IMR-90 (cell line): ENCODE measurements at regions not wholly inside any gene's neighbourhood (a gene's known extent, or its start where the extent isn't known, plus 50 kb on each side); places are given as distances from the start of the nearest gene placed in this dataset.

ENCODE experiments used
- ATAC-seq: fragments of 200-7000 bp; cut with Tn5 transposase; 2 replicates; pipeline ENCODE4 v1.9.1; 2020; ENCODE audit warnings: low read depth, mild to moderate bottlenecking, moderate library complexity
- BruUV-seq: library from RNA; stranded (reverse); fragments of 400-500 nt; replicated peaks from 2 replicates; lab custom pipeline; 2021; lab: Mats Ljungman, UMichigan
- CTCF ChIA-PET: fragments of 300-600 bp; formaldehyde crosslinking; extraction: SDS; loops from one replicate; lab custom pipeline; 2021; ENCODE audit warnings: antibody characterized with exemption; lab: Yijun Ruan, JAX
- POLR2A ChIA-PET: fragments of 300-600 bp; sonication (Branson Sonifier 250); formaldehyde crosslinking; loops from one replicate; lab custom pipeline; 2022; ENCODE audit warnings: antibody characterized with exemption; ENCODE audit not compliant: unreplicated experiment; lab: Charles Lee
- DNase-seq: peaks from one replicate; pipeline ENCODE4 v3.0.0; 2013
- H2AFZ ChIP-seq: replicated peaks from 2 replicates; pipeline ENCODE3; 2013; ENCODE audit warnings: low read length, mild to moderate bottlenecking; ENCODE audit not compliant: poor library complexity
- H2AK5ac ChIP-seq: 2 replicates; pipeline ENCODE4 v1.6.1; 2013; ENCODE audit warnings: low read depth, low read length, inconsistent platforms
- H2AK9ac ChIP-seq: replicated peaks from 2 replicates; pipeline ENCODE3; 2013; ENCODE audit warnings: mild to moderate bottlenecking, low read depth, low read length, moderate library complexity; ENCODE audit not compliant: poor library complexity
- H2BK120ac ChIP-seq: 2 replicates; pipeline ENCODE4 v1.6.1; 2013; ENCODE audit warnings: low read depth, low read length, inconsistent platforms
- H2BK15ac ChIP-seq: 3 replicates; pipeline ENCODE4 v1.6.1; 2013; ENCODE audit warnings: low read depth, low read length, inconsistent platforms
- H2BK20ac ChIP-seq: 2 replicates; pipeline ENCODE4 v1.6.1; 2013; ENCODE audit warnings: low read depth, mild to moderate bottlenecking, inconsistent platforms, low read length, moderate library complexity
- H2BK5ac ChIP-seq: 2 replicates; pipeline ENCODE4 v1.6.1; 2013; ENCODE audit warnings: mild to moderate bottlenecking, low read depth, low read length, inconsistent platforms; ENCODE audit not compliant: poor library complexity, severe bottlenecking
- H3K14ac ChIP-seq: replicated peaks from 2 replicates; pipeline ENCODE4 v1.6.1; 2013; ENCODE audit warnings: low read depth, low read length, inconsistent platforms
- H3K18ac ChIP-seq: 2 replicates; pipeline ENCODE4 v1.6.1; 2013; ENCODE audit warnings: low read depth, low read length, control low read depth
- H3K23ac ChIP-seq: 2 replicates; pipeline ENCODE4 v1.6.1; 2013; ENCODE audit warnings: low read depth, low read length, inconsistent platforms
- H3K27ac ChIP-seq: 2 replicates; pipeline ENCODE4 v1.5.1; 2013; ENCODE audit warnings: mild to moderate bottlenecking, control low read depth, low read length; ENCODE audit not compliant: insufficient read depth
- H3K27me3 ChIP-seq: 2 replicates; pipeline ENCODE4 v1.6.1; 2013; ENCODE audit warnings: low read length; ENCODE audit not compliant: control insufficient read depth, insufficient read depth
- H3K36me3 ChIP-seq: 2 replicates; pipeline ENCODE4 v1.6.1; 2013; ENCODE audit warnings: low read length, mixed read lengths; ENCODE audit not compliant: control insufficient read depth, insufficient read depth
- H3K4ac ChIP-seq: 2 replicates; pipeline ENCODE4 v1.6.1; 2013; ENCODE audit warnings: low read depth, low read length, inconsistent platforms
- H3K4me1 ChIP-seq: 2 replicates; pipeline ENCODE4 v1.6.1; 2013; ENCODE audit warnings: low read length, mixed read lengths; ENCODE audit not compliant: control insufficient read depth, insufficient read depth
- H3K4me2 ChIP-seq: 2 replicates; pipeline ENCODE4 v1.6.1; 2013; ENCODE audit warnings: low read depth, mild to moderate bottlenecking, control low read depth, low read length, moderate library complexity
- H3K4me3 ChIP-seq: 2 replicates; pipeline ENCODE4 v1.5.1; 2013; ENCODE audit warnings: low read depth, mild to moderate bottlenecking, control low read depth, low read length, moderate library complexity; ENCODE audit not compliant: insufficient read depth
- H3K56ac ChIP-seq: 2 replicates; pipeline ENCODE4 v1.6.1; 2013; ENCODE audit warnings: low read length, inconsistent platforms; ENCODE audit not compliant: insufficient read depth; ENCODE audit errors: extremely low read depth
- H3K79me1 ChIP-seq, 2 experiments: 2 replicates each; pipeline ENCODE4 v1.6.1; 2013; ENCODE audit warnings: low read length in 2 of 2, inconsistent platforms in 1 of 2, low read depth in 1 of 2
- H3K9ac ChIP-seq: 2 replicates; pipeline ENCODE4 v1.6.1; 2013; ENCODE audit warnings: low read depth, low read length, control low read depth
- H3K9me1 ChIP-seq: 2 replicates; pipeline ENCODE4 v1.6.1; 2013; ENCODE audit warnings: low read length, inconsistent platforms; ENCODE audit not compliant: insufficient read depth
- H3K9me3 ChIP-seq: 2 replicates; pipeline ENCODE4 v1.6.1; 2013; ENCODE audit warnings: low read length; ENCODE audit not compliant: control insufficient read depth, insufficient read depth
- H4K20me1 ChIP-seq: 2 replicates; pipeline ENCODE4 v1.6.1; 2013; ENCODE audit warnings: low read length, inconsistent platforms; ENCODE audit not compliant: insufficient read depth
- H4K5ac ChIP-seq: 2 replicates; pipeline ENCODE4 v1.6.1; 2013; ENCODE audit warnings: mild to moderate bottlenecking, low read depth, low read length, control low read depth
- H4K8ac ChIP-seq, 2 experiments: 2 replicates each; pipeline ENCODE4 v1.6.1; 2013; ENCODE audit warnings: low read depth in 2 of 2, low read length in 2 of 2, control low read depth in 1 of 2, inconsistent platforms in 1 of 2
- H4K91ac ChIP-seq: 2 replicates; pipeline ENCODE4 v1.6.1; 2013; ENCODE audit warnings: low read depth, low read length, inconsistent platforms; ENCODE audit not compliant: insufficient read depth
- BHLHE40 ChIP-seq: fragments of 150-350 bp; IDR thresholded peaks from 2 replicates; pipeline ENCODE4 v1.6.1; 2016; ENCODE audit warnings: mild to moderate bottlenecking, low read depth, low read length
- CEBPB ChIP-seq: IDR thresholded peaks from 2 replicates; pipeline ENCODE4 v1.6.1; 2012; ENCODE audit warnings: low read depth, low read length, improper control_type of control experiment
- CHD1 ChIP-seq: IDR thresholded peaks from 2 replicates; pipeline ENCODE4 v1.6.1; 2012; ENCODE audit warnings: low read depth, low read length, improper control_type of control experiment
- MAFK ChIP-seq: IDR thresholded peaks from 2 replicates; pipeline ENCODE4 v1.6.1; 2012; ENCODE audit warnings: low read depth, low read length, improper control_type of control experiment
- MAZ ChIP-seq: IDR thresholded peaks from 2 replicates; pipeline ENCODE4 v1.6.1; 2012; ENCODE audit warnings: low read depth, mild to moderate bottlenecking, low read length, improper control_type of control experiment, moderate library complexity, borderline replicate concordance
- NFE2L2 ChIP-seq: fragments of 150-350 bp; IDR thresholded peaks from 2 replicates; pipeline ENCODE4 v1.6.1; 2016; ENCODE audit warnings: low read depth, mild to moderate bottlenecking, low read length
- POLR2A ChIP-seq: IDR thresholded peaks from 2 replicates; pipeline ENCODE4 v1.6.1; 2012; ENCODE audit warnings: mild to moderate bottlenecking, low read depth, low read length
- RAD21 ChIP-seq: IDR thresholded peaks from 2 replicates; pipeline ENCODE4 v1.6.1; 2012; ENCODE audit warnings: low read length, improper control_type of control experiment
- RFX5 ChIP-seq: IDR thresholded peaks from 2 replicates; pipeline ENCODE4 v1.8.0; 2012; ENCODE audit warnings: low read depth, mild to moderate bottlenecking, low read length, moderate library complexity
- SMC3 ChIP-seq: fragments of 150-350 bp; IDR thresholded peaks from 2 replicates; pipeline ENCODE4 v1.6.1; 2016; ENCODE audit warnings: low read depth, mild to moderate bottlenecking, antibody characterized with exemption, low read length, moderate library complexity
- USF2 ChIP-seq: fragments of 150-350 bp; IDR thresholded peaks from 2 replicates; pipeline ENCODE4 v1.6.1; 2017; ENCODE audit warnings: mild to moderate bottlenecking, antibody characterized with exemption, low read length, low read depth
- WGBS, 2 experiments: methylation state at CpG; one replicate each; pipeline versions ENCODE4 v1.1.5 to v1.1.7; 2013; ENCODE audit warnings: missing lambda C conversion rate in 2 of 2; ENCODE audit not compliant: insufficient read length in 1 of 2; ENCODE audit errors: extremely low coverage in 2 of 2; 5-methylcytosine and 5-hydroxymethylcytosine counted together
- dilution Hi-C: fragments of 300-500 bp; cut with HindIII; formaldehyde crosslinking; loops from one replicate; pipeline ENCODE4 v1.14.3; 2018; ENCODE audit warnings: low sequenced_read_pairs; ENCODE audit not compliant: unreplicated experiment
- in situ Hi-C: fragments of 300-500 bp; cut with MboI; formaldehyde crosslinking; loops from 3 replicates; pipeline ENCODE4 v1.14.3; 2019; ENCODE audit warnings: low sequenced_read_pairs, inconsistent platforms, mixed read lengths
- intact Hi-C: fragments of 100-400 bp; cut with micrococcal nuclease; formaldehyde crosslinking; loops from 2 replicates; pipeline ENCODE4 v1.10.0; 2022
- TF ChIP-seq, protein P1 (sequence below): conservative IDR thresholded peaks from 2 replicates; pipeline ENCODE4 v1.5.1; 2012; ENCODE audit warnings: mild to moderate bottlenecking, low read depth, low read length, improper control_type of control experiment

DNA sequence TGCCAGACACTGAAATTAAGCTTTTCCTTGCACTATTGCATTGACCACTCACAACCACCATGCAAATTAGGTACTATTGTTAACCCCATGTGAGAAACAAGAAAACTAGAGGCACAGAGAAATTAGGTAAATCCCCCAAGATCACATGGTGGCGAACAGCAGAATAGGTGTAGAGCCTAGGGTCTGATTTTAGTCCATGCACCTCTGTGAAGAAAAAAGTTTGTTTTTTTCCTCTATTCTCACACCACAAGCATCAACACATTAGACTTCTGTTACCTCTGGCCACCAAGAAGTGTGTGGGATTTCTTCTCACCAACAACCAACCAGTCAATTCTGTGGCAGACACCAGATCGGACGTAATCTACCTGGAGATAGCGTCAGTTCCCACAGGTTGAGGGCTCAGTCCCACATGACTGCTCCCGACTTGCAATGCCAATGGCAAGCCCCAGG is 391.9 kb downstream of the COG6 start:
- Histone ChIP-seq H2AFZ (no peak overlapping the region), H4K91ac (no peak overlapping the region), H3K4ac (no peak overlapping the region), H2BK5ac (no peak overlapping the region), H3K9me3 (no peaks in the 10 kb centered on the region), H3K79me1 (no peaks in the 10 kb centered on the region), H4K20me1 (no peaks in the 10 kb centered on the region), H3K4me2 (no peak overlapping the region), H3K56ac (no peak overlapping the region; the same call in 1 of the 2 replicates), H3K14ac (no peak overlapping the region), H2BK20ac (no peak overlapping the region), H4K5ac (no peak overlapping the region), H3K27me3 (no peaks in the 10 kb centered on the region), H2BK15ac (no peak overlapping the region), H3K23ac (no peak overlapping the region), H2AK5ac (no peak overlapping the region), H3K36me3 (no peaks in the 10 kb centered on the region), H2BK120ac (no peak overlapping the region), H4K8ac (no peak overlapping the region), H3K4me3 (no peak overlapping the region), H3K9me1 (no peaks in the 10 kb centered on the region), H3K4me1 (no peaks in the 10 kb centered on the region), H3K27ac (no peak overlapping the region), H3K18ac (no peak overlapping the region), H3K9ac (no peak overlapping the region), H2AK9ac (no peak overlapping the region)
- ATAC-seq (no peak), DNase-seq (no peak)
- POLR2A ChIA-PET = no interaction called here
- in situ Hi-C loops (no loop called here), dilution Hi-C loops (no loop called here), intact Hi-C loops (no loop called here)
- TF ChIP-seq, protein P1, sequence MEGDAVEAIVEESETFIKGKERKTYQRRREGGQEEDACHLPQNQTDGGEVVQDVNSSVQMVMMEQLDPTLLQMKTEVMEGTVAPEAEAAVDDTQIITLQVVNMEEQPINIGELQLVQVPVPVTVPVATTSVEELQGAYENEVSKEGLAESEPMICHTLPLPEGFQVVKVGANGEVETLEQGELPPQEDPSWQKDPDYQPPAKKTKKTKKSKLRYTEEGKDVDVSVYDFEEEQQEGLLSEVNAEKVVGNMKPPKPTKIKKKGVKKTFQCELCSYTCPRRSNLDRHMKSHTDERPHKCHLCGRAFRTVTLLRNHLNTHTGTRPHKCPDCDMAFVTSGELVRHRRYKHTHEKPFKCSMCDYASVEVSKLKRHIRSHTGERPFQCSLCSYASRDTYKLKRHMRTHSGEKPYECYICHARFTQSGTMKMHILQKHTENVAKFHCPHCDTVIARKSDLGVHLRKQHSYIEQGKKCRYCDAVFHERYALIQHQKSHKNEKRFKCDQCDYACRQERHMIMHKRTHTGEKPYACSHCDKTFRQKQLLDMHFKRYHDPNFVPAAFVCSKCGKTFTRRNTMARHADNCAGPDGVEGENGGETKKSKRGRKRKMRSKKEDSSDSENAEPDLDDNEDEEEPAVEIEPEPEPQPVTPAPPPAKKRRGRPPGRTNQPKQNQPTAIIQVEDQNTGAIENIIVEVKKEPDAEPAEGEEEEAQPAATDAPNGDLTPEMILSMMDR = no peak
- no peak for TF ChIP-seq CEBPB
- TF ChIP-seq SMC3 = no peak
- TF ChIP-seq MAZ = no peak
- no peak for TF ChIP-seq MAFK
- TF ChIP-seq RFX5 = no peak
- no peak for TF ChIP-seq POLR2A
- TF ChIP-seq BHLHE40 = no peak
- no peak for TF ChIP-seq RAD21
- no peak for TF ChIP-seq NFE2L2
- TF ChIP-seq CHD1 = no peak
- TF ChIP-seq USF2 = no peak
- 66% methylated on average over 4 of the region's 5 CpGs; no CpG with 5 or more reads in 1 of the 2 experiments for WGBS, 2 experiments
- CTCF ChIA-PET = no interaction called here
- no TSS peak for BruUV-seq
